HUES64 (cell line): ENCODE measurements at regions not wholly inside any gene's neighbourhood (a gene's known extent, or its start where the extent isn't known, plus 50 kb on each side); places are given as distances from the start of the nearest gene placed in this dataset.

Experiments used
- H3K27ac ChIP-seq: 2 replicates; pipeline ENCODE4 v1.7.0; 2013; ENCODE audit warnings: low read depth, low read length, inconsistent platforms
- H3K27me3 ChIP-seq: 2 replicates; pipeline ENCODE4 v1.6.1; 2013; ENCODE audit warnings: mild to moderate bottlenecking, low read length; ENCODE audit not compliant: insufficient read depth
- H3K36me3 ChIP-seq: 2 replicates; pipeline ENCODE4 v1.6.1; 2013; ENCODE audit warnings: mild to moderate bottlenecking, low read length; ENCODE audit not compliant: insufficient read depth
- H3K4me1 ChIP-seq: 2 replicates; pipeline ENCODE4 v1.6.1; 2013; ENCODE audit warnings: mild to moderate bottlenecking, low read length, moderate library complexity; ENCODE audit not compliant: insufficient read depth
- H3K4me3 ChIP-seq: 2 replicates; pipeline ENCODE4 v1.5.1; 2013; ENCODE audit warnings: mild to moderate bottlenecking, low read length, moderate library complexity
- H3K9ac ChIP-seq: 2 replicates; pipeline ENCODE4 v1.6.1; 2013; ENCODE audit warnings: mild to moderate bottlenecking, low read depth, low read length
- H3K9me3 ChIP-seq: 2 replicates; pipeline ENCODE4 v1.6.1; 2013; ENCODE audit warnings: low read depth, low read length; ENCODE audit not compliant: insufficient read depth
- WGBS: fragments of 150-250, 120-280 bp; methylation state at CpG from one replicate; pipeline ENCODE4 v1.1.7; 2013; ENCODE audit warnings: missing lambda C conversion rate; 5-methylcytosine and 5-hydroxymethylcytosine counted together

DNA sequence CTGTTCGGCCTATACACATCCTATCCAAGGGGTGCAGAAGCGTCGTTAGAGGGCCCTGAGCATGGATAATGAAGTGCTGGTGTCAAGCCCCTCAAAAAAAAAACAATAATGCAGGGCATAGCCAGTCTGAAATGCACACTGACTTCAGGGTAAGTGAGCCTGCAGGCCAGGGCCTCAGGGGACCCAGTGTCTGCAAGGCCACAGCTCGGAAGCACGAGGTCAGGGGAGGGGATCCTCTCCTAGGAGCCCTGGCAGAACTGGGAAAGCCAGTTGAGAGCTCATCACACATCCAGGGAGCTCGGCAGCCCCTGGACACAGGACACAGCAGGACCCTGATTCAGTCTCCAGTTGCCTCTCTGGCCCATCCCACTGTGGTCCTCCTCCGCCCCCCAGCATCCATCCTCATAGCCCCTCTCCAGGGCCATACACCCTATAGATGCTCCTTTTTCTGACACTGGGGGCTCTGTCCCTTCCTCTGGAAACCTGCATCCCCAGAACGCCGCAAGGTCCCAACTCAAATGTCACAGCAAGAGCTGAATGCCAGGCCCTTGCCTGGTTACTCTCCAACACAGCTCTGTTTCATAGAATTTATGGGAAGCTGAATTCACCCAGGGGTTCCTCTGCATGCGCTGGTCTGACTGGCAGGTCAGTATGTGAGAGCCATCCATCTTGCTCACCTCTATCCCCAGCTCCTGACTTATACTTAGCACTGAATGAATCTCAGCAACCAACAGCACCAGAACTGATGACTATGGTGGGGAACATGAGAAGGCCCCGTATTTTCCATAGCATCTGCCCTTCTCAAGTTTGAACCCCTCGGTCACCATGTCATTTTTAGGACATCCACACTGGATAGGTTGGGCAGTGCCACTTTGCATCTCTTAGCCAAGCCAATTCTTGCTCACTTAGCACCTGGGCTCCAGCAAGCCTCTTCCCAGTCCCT lies 717.0 kb upstream of the IGFBP3 start:
- H3K4me1 ChIP-seq, result 0 out of 2 replicates have a peak, but pooled peaks cover 3% of the 10 kb centered on the region
- no peak overlapping the region for H3K9ac ChIP-seq
- 86% methylated on average over 12 of the region's 12 CpGs for WGBS
- no peaks in the 10 kb centered on the region for H3K36me3 ChIP-seq
- no peaks in the 10 kb centered on the region for H3K27me3 ChIP-seq
- H3K27ac ChIP-seq, result no peak overlapping the region
- H3K9me3 ChIP-seq, result no peaks in the 10 kb centered on the region
- H3K4me3 ChIP-seq, result no peak overlapping the region

DNA sequence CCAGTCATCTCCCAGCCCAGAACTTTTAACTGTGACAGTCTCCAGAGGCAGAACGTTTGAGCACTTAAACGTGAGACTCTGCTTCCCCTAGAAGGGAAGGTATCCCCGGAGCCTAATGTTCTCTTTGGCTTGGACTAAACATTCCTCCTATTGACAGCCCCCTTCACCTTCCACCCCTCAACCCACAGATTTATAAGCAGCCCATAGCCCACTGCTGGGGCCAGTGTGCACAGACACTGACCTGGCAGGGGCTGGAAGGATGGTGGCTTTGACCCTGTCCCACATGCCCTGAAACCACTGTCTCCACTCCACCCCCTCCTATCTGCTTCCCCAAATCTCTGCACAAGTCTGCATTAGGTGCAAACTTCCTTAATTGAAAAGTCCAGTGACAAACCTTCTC lies 715.0 kb upstream of the IGFBP3 start:
- 91% methylated on average over 3 of the region's 3 CpGs for WGBS
- no peak overlapping the region for H3K9ac ChIP-seq
- H3K36me3 ChIP-seq, result no peaks in the 10 kb centered on the region
- no peaks in the 10 kb centered on the region for H3K27me3 ChIP-seq
- H3K9me3 ChIP-seq, result no peaks in the 10 kb centered on the region
- H3K4me3 ChIP-seq, result no peak overlapping the region
- 0 out of 2 replicates have a peak, but pooled peaks cover 3% of the 10 kb centered on the region for H3K4me1 ChIP-seq
- no peak overlapping the region for H3K27ac ChIP-seq

DNA sequence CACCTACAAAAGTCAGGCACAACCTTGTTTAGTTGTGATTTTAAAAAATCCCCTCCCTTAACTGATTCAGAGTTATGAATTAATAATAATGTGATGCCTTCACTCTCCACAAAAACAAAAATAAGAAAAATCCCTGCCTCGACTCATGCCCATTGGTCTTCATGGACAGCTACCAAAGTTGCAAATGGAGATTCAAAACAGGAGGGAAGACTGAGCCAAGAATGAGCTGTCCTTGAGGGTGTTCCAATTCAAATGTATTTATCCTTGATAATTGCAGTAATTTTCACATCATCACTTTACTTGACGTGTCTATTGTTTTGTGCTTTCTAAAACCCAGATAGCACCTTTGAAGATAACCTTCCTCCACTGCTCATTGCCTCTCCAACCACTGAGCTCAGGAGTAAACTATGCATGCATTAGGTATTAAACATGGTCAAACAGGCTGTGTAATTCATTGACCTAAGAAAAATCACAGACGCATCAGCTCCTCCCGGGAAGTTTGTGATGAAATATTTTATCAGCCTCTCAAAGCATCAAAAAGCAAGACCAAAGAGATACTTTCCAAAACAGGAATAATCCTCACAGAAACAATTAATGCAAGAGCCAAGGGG lies 712.7 kb upstream of the IGFBP3 start:
- no peak overlapping the region for H3K4me3 ChIP-seq
- H3K27me3 ChIP-seq, result no peaks in the 10 kb centered on the region
- H3K27ac ChIP-seq, result no peak overlapping the region
- no peaks in the 10 kb centered on the region for H3K36me3 ChIP-seq
- 0 out of 2 replicates have a peak, but pooled peaks cover 3% of the 10 kb centered on the region for H3K4me1 ChIP-seq
- H3K9me3 ChIP-seq, result no peaks in the 10 kb centered on the region
- 99% methylated on average over 4 of the region's 4 CpGs for WGBS
- no peak overlapping the region for H3K9ac ChIP-seq

DNA sequence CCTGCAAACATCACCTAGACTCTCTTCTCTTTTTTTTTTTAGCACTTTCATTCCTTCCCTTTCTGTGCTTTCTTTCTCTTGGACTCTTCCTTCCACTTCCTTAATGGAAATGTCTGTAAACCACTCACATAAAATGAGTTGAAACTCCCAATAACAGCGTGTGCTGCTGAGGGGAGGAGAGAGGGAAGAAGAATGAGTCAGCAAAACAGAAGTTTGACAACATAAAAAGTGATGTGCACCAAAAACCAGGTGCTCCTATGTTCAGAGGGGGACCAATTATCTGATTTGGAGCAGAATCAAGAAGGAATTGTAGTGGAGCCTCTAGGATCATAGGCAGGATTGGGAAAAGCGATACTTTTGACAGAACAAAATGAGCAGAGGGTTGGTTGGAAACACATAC lies 712.1 kb upstream of the IGFBP3 start:
- 94% methylated on average over 2 of the region's 2 CpGs for WGBS
- Histone ChIP-seq H3K36me3 (no peaks in the 10 kb centered on the region), H3K4me3 (no peak overlapping the region), H3K27ac (no peak overlapping the region), H3K27me3 (no peaks in the 10 kb centered on the region), H3K4me1 (0 out of 2 replicates have a peak, but pooled peaks cover 3% of the 10 kb centered on the region), H3K9me3 (no peaks in the 10 kb centered on the region), H3K9ac (no peak overlapping the region)

DNA sequence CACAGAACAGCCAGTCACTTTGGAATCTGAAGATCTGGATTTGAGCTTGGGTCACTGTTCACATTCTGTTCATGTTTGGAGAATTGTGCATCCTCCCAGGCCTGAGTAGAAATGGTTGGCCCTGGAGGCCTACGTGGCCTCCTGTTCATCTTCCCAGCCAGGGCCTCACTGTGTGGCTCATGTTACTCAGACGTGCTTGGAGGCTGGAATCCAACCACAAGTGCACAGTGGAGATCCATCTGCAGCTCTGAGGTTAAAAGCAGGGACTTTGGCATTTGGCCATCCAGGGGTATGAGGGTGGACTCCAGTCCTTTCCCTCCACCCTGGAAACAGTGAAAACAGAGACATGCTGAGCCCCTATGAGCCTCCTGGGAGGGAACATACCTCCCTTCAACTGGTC lies 709.0 kb upstream of the IGFBP3 start:
- no peaks in the 10 kb centered on the region for H3K36me3 ChIP-seq
- no peaks in the 10 kb centered on the region for H3K27me3 ChIP-seq
- peaks cover 10% of the 10 kb centered on the region; the same call in 1 of the 2 replicates for H3K4me1 ChIP-seq
- no peak overlapping the region for H3K27ac ChIP-seq
- WGBS, result 89% methylated on average over 2 of the region's 2 CpGs
- H3K9ac ChIP-seq, result no peak overlapping the region
- H3K9me3 ChIP-seq, result no peaks in the 10 kb centered on the region
- H3K4me3 ChIP-seq, result no peak overlapping the region

DNA sequence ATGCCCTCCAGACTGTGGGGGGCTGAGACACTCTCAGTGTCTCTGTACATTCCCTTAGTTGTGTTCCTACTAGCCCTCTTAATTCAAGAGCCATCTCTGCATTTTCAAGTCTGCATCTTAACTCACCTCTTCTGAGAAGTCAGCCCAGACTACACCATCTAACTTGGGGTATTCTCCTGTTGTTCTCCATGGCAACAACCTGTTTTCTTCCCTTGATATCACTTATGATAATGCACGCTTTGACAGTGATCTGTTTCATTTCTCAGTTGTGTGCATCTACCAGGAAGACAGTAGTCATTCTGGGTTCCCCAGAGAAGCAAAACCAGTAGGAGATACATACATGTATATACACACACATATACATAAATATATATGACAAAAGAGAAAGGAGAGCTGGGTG lies 707.3 kb upstream of the IGFBP3 start:
- 97% methylated on average over 1 of the region's 1 CpG for WGBS

DNA sequence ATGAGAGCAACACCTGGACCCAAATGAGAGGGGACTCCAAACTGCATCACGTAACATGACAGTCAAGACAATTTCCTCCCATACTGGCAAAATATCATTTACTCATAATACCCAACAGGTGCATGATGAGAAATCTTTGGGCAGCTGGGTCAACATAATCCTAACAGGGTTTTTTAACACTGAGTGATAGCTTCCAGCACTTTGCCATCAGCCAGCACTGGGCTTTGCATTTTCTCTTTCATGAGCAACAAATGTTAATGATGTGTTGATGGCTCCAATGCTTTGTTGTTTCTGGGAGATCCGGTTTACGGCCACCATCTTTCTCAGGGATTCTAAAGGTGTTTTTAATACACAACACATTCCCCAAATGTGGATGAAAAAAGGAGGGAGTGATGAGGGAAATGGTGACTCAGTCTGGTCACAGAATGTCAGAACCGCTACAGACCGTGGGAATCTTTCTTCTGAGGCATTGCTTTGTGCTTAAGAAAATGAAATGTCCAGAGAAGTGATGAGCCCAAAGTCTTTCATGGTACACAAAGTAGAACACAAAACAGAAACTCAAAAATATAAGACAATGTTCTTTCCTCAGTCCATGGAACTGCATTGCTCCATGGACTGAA lies 705.7 kb upstream of the IGFBP3 start:
- Histone ChIP-seq H3K36me3 (no peaks in the 10 kb centered on the region), H3K9me3 (no peaks in the 10 kb centered on the region), H3K4me3 (no peak overlapping the region), H3K27me3 (no peaks in the 10 kb centered on the region), H3K27ac (no peak overlapping the region), H3K9ac (no peak overlapping the region), H3K4me1 (peaks cover 19% of the 10 kb centered on the region)
- 71% methylated on average over 3 of the region's 5 CpGs for WGBS

More for the DNA sequence above, 707.3 kb upstream of the IGFBP3 start:
- no peak overlapping the region for H3K4me3 ChIP-seq
- no peaks in the 10 kb centered on the region for H3K9me3 ChIP-seq
- no peaks in the 10 kb centered on the region for H3K36me3 ChIP-seq
- peaks cover 13% of the 10 kb centered on the region; the same call in 1 of the 2 replicates for H3K4me1 ChIP-seq
- H3K27ac ChIP-seq, result no peak overlapping the region
- H3K9ac ChIP-seq, result no peak overlapping the region
- no peaks in the 10 kb centered on the region for H3K27me3 ChIP-seq

DNA sequence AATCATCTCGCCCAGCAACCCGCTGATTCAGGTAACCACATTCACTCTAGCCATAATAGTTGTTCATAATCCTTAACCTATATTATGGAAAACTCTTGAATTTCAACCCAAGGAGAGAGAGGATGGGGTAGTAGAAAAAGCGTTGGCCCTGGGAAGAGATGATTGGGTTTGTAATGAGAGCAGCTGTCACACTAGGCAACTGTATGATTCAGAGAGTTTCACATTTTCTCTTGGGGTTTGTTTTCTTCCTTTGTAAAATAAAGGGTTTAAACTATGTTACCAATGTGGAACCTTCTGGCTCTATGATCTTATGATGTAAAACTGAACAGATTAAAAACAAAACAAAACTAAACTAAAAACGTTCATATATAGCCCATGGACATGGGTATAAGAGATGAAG lies 705.2 kb upstream of the IGFBP3 start:
- no peak overlapping the region for H3K4me3 ChIP-seq
- H3K27me3 ChIP-seq, result no peaks in the 10 kb centered on the region
- H3K9me3 ChIP-seq, result no peaks in the 10 kb centered on the region
- no peak overlapping the region for H3K9ac ChIP-seq
- H3K27ac ChIP-seq, result no peak overlapping the region
- peaks cover 19% of the 10 kb centered on the region for H3K4me1 ChIP-seq
- no peaks in the 10 kb centered on the region for H3K36me3 ChIP-seq
- WGBS, result 90% methylated on average over 4 of the region's 4 CpGs

DNA sequence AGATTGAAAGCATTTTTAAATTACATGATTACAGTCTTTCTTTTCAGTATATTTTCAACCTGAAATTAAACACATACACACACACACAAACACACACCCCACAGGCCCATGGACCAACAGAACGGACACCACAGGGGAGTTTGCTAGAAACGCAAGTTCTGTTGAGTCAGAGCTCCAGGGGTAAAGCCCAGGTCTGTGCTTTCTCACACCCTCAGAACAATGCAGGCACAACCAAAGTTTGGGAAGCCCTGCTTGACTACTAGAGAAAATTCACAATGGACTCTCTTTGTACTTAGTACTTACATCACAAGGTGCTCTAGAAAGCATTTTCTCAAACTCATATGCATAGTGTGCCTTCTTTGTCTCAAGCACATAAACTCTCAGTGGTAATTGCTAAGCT lies 704.0 kb upstream of the IGFBP3 start:
- no peak overlapping the region for H3K9ac ChIP-seq
- no peak overlapping the region for H3K4me3 ChIP-seq
- no peaks in the 10 kb centered on the region for H3K9me3 ChIP-seq
- no peaks in the 10 kb centered on the region for H3K36me3 ChIP-seq
- 32% methylated on average over 2 of the region's 2 CpGs for WGBS
- H3K27ac ChIP-seq, result no peak overlapping the region
- H3K4me1 ChIP-seq, result peaks cover 19% of the 10 kb centered on the region
- H3K27me3 ChIP-seq, result no peaks in the 10 kb centered on the region

DNA sequence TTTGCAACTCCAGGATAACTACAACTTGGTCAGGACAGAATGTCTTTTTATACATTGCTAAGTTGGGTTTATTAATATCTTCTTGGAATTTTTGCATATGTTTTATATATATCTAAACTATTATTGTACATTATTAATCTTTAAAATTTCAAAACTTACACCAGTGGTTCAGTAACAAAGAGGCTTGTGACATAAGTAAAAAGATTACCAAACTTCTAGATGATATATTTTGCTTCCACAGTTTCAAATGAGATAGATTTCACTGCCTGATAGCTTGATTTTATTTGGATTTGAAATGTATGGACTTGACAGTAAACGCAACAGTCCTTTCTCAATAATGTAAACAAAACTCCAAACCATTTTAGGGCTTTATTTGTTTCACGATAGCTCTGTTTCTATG lies 701.2 kb upstream of the IGFBP3 start:
- Histone ChIP-seq H3K4me1 (peaks cover 19% of the 10 kb centered on the region), H3K9me3 (no peaks in the 10 kb centered on the region), H3K9ac (no peak overlapping the region), H3K36me3 (no peaks in the 10 kb centered on the region), H3K27me3 (no peaks in the 10 kb centered on the region), H3K27ac (no peak overlapping the region), H3K4me3 (no peak overlapping the region)
- 88% methylated on average over 2 of the region's 2 CpGs for WGBS

DNA sequence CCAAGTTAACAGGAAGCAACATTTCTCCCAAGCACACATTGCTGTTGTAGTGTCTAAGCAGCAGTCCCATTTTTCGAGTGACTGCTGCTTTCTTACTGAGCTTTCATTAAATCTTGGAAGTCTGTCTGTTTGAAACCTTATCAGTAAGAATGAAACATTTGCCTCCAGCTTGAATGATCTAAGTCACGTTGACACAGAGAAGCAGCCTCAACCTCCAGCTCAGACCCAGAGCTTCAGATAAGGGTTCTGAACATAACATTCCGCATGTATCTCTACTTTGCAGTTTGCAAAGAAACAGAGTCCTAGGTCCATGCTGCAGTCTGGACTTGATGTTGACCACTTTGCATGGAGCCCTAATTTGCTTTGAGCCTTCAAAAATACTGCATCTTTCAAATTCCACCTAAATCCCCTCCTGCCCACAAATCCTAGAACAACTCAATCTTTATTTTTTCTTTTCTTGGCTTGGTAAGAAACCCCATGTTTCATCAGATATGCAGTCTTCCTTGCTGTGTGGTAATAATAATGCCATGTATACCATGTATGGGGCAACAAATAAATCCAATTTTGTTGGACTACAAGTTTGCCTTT lies 698.7 kb upstream of the IGFBP3 start:
- peaks cover 10% of the 10 kb centered on the region; the same call in 1 of the 2 replicates for H3K4me1 ChIP-seq
- H3K36me3 ChIP-seq, result no peaks in the 10 kb centered on the region
- no peak overlapping the region for H3K9ac ChIP-seq
- H3K9me3 ChIP-seq, result no peaks in the 10 kb centered on the region
- H3K27ac ChIP-seq, result no peak overlapping the region
- H3K27me3 ChIP-seq, result no peaks in the 10 kb centered on the region
- 92% methylated on average over 3 of the region's 3 CpGs for WGBS
- no peak overlapping the region for H3K4me3 ChIP-seq
